LoVo (cell line): ENCODE measurements at regions not wholly inside any gene's neighbourhood (a gene's known extent, or its start where the extent isn't known, plus 50 kb on each side); places are given as distances from the start of the nearest gene placed in this dataset.

Experiments
- DNase-seq: peaks from one replicate; pipeline ENCODE4 v3.0.0-alpha.2; 2016; ENCODE audit warnings: low spot score

GRCh38 chr12:115464111-115464581, 780.2 kb upstream of the TBX3 start:
- DNase-seq = peak; percentile 13

GRCh38 chr12:115461401-115461800, 777.4 kb upstream of the TBX3 start:
- no peak for DNase-seq

- DNase-seq = no peak
These were observed 773.8 kb upstream of the TBX3 start for GRCh38 chr12:115457798-115458197.

- DNase-seq = no peak
These were observed 773.1 kb upstream of the TBX3 start for GRCh38 chr12:115456946-115457689.

GRCh38 chr12:115455268-115455681, 771.3 kb upstream of the TBX3 start:
- no peak for DNase-seq

- DNase-seq = no peak
These were observed 768.8 kb upstream of the TBX3 start for GRCh38 chr12:115452751-115453281.

GRCh38 chr12:115451780-115452736, 768.1 kb upstream of the TBX3 start:
- DNase-seq = peak; percentile 62

- no peak for DNase-seq
These were observed 767.3 kb upstream of the TBX3 start for GRCh38 chr12:115451151-115451779.

GRCh38 chr12:115450710-115451109, 766.7 kb upstream of the TBX3 start:
- DNase-seq = no peak

- DNase-seq = no peak
These were observed 766.0 kb upstream of the TBX3 start for GRCh38 chr12:115450017-115450416.

- DNase-seq = no peak
These were observed 765.6 kb upstream of the TBX3 start for GRCh38 chr12:115449526-115449925.

GRCh38 chr12:115444346-115444745, 760.4 kb upstream of the TBX3 start:
- no peak for DNase-seq

- DNase-seq = no peak
These were observed 759.5 kb upstream of the TBX3 start for GRCh38 chr12:115443351-115443938.

GRCh38 chr12:115440438-115440837, 756.5 kb upstream of the TBX3 start:
- DNase-seq = peak; percentile 84

- no peak for DNase-seq
These were observed 755.1 kb upstream of the TBX3 start for GRCh38 chr12:115439008-115439601.

GRCh38 chr12:115438314-115438713, 754.3 kb upstream of the TBX3 start:
- no peak for DNase-seq

GRCh38 chr12:115437061-115437567, 753.1 kb upstream of the TBX3 start:
- no peak for DNase-seq

GRCh38 chr12:115433014-115433634, 749.1 kb upstream of the TBX3 start:
- no peak for DNase-seq

GRCh38 chr12:115430636-115431035, 746.7 kb upstream of the TBX3 start:
- no peak for DNase-seq

GRCh38 chr12:115426732-115427131, 742.8 kb upstream of the TBX3 start:
- DNase-seq = no peak

GRCh38 chr12:115424003-115424402, 740.0 kb upstream of the TBX3 start:
- DNase-seq = no peak
